ENCODE measurements at regions not wholly inside any gene's neighbourhood (a gene's known extent, or its start where the extent isn't known, plus 50 kb on each side); places are given as distances from the start of the nearest gene placed in this dataset.
A peak's percentile ranks its signal among the peaks of the same experiment; 100 is the strongest.
"Not testable (repeated sequence)": the region's sequence is repeated elsewhere in the genome, so short reads cannot be mapped to it uniquely, and the experiment has no call there.

DNA sequence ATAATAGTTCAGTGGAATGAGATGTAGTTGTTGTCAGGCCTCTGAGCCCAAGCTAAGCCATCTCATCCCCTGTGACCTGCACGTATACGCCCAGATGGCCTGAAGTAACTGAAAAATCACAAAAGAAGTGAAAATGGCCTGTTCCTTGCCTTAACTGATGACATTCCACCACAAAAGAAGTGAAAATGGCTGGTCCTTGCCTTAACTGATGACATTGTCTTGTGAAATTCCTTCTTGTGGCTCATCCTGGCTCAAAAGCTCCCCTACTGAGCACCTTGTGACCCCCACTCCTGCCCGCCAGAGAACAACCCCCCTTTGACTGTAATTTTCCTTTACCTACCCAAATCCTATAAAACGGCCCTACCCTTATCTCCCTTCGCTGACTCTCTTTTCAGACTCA lies 361.4 kb upstream of the ARRDC3 start:
- FAIRE-seq, result not testable (repeated sequence)

DNA sequence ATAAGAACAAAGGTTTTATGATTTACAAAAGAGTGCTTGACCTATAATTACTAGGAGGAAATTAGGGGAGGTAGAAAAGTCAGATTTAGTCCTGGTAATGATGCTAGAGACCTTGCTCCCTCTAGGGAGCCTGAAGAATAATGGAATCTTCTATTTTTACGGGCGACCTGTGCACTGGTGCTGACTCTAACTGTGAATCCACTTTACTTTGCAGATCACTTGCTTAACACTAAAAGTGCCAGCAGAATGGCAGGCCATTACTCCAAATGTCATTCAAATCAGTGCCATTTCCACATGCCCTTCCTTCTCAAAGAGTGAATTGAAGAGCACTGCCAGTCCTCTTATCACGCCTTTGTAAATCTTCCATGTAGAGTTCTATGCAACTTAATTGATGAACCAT lies 359.4 kb upstream of the ARRDC3 start:
- FAIRE-seq, result no peak

DNA sequence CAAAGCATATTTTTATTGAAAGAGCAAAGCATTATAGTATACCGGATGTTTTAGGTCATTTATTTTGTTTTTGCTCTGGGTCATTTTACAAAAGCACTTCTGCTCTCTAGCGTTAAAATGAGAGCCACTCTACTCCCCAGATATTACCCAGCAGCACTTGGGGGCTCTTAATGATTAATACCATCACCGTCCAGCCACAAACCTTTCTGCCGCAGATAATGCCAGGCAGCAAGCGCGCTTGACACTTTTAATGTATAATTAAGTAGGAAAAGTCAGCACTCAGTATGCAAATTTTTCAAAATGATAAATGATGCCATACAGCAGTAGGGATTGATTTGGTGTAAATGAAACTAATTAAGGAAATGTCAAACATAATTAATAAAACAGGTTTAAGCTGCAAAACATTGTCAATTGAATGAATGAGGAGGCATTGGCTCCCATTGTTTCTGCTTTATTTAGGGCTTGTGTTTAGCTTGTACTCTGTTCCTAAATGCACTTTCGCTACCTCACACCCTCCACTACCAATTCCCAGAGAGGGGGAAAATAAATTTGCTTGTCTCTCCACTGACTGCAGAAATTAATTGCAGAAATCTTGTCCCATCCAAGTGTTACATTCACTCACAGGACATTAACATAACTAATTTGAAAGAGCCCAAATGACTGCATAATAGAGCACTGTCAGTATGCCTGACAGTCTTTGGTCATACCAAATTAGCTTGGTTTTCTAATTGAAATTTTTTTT lies 358.8 kb upstream of the ARRDC3 start:
- FAIRE-seq, result no peak

DNA sequence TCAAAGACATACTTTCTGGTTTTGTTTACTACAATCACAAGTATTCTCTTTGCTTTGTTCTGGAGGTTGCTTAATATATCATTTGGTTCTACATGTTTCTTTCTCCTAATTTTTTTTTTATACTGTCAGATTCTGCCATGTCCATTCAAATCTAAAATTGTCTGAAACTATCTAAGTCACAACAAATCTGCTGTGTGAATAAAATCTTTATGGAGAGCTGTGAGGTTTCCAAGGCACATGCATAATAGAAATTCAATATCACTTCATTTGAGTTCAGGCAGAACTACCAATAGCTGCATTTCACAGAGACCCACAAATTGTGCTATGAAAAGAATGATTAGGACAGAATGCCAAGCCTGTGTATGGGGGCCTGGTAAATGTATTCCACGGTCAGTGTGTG lies 346.9 kb upstream of the ARRDC3 start:
- no peak for FAIRE-seq

DNA sequence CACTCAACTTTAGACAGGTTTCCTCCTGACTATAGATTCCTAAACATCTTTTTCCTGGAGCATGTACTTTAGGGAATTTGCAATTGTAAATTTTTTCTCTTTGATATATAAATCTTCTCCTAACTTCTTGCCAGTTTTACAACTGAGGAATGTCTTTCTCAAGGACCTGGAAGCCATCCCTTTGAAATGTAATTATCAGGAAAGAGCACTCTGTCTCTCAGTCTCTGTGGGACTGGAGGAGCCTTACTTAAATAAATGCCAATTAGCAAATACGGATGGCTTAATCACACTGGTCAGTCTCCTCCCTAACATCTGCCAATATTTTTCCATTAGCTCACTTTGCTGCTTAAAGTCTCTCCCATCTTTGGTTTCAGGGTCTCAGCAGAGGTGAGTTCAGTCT lies 344.3 kb upstream of the ARRDC3 start:
- FAIRE-seq, result no peak

DNA sequence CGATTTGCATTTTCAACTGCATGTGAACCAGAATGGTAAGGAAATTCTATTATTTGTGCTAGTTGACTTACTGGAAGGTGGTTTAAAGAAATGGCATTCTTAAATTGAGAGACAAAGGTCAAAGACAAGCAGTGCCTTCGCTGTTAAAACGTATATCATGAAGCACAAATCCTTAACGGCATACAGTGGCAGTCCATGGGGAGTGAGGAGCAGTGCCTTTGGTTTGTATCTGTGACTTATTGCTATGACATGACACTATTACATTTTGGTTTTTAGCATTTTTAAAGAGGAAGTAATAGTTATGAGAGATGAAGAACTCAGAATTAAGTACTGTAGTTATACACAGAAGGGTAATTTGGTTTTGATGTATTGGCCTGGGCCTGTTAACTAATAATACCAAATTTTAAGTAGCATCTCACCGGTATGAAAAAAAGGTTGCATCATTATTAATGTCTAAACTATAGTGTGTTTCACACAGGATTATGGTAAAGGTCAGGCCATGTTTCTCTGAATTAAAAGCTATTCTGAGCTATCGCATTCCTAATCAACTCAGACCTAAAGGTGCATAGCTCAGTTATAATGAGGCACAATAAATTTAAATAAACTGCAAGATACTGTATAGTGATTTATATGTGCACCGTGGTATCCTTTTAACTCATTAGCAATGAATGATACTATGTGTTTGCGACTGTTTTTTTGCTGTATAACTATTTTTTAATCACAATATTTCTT lies 339.8 kb upstream of the ARRDC3 start:
- FAIRE-seq, result no peak

DNA sequence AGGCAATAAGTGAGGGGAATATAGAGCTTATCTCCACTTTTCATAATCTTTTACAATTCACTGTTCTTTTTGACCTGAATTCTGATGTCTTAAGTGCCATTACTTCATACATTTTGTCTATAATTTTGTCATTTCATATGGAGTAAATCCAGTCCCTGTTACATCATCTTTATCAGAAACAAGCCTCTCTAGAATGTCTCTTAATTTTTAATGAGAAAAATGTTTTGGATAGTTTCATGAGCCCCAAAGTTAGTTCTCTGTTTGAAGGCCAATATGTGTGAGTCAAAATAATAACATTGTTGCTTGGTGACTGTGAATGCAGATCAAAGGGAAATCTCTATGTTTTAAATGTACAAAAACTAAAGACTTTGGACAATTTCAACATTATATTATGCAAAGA lies 329.6 kb upstream of the ARRDC3 start:
- FAIRE-seq, result no peak

DNA sequence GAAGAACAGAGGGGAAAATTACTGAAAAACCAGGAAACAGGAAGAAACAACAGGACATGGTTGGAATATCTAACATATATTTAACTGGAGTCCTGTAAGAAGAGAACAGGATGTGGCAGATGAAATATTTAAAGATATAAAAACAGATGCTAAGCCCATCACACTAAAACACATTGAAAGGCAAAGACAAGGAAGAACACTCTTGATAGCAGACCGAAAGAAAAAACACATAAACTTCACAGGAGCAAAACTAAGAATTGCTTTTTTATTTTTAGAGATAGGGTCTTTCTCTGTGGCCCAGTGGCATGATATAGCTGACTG lies 324.4 kb upstream of the ARRDC3 start:
- FAIRE-seq, result no peak

GRCh38 chr5:91706785-91707520 lies 323.8 kb upstream of the ARRDC3 start:
- FAIRE-seq, result no peak

- FAIRE-seq, result no peak
These were observed 320.0 kb upstream of the ARRDC3 start for GRCh38 chr5:91703128-91703527.

GRCh38 chr5:91699429-91699828 lies 316.3 kb upstream of the ARRDC3 start:
- FAIRE-seq, result no peak

GRCh38 chr5:91691592-91691991 lies 308.5 kb upstream of the ARRDC3 start:
- FAIRE-seq, result no peak

DNA sequence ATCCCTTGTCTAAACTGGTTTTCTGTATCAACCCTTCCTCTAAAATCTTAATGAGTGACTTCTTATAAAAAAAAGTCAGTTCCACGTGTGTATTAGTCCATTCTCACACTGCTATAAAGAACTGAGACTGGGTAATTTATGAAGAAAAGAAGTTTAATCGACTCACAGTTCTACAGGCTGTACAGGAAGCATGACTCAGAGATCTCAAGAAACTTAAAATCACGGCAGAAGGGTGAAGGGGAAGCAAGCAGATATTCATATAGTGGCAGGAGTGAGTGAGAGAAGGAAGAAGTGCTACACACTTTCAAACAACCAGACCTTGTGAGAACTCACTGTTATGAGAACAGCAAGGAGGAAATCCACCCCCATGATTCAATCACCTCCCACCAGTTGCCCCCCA lies 307.8 kb upstream of the ARRDC3 start:
- no peak for FAIRE-seq

- no peak for FAIRE-seq
These were observed 304.3 kb upstream of the ARRDC3 start for GRCh38 chr5:91687430-91687829.

- FAIRE-seq, result no peak
These were observed 301.5 kb upstream of the ARRDC3 start for GRCh38 chr5:91684625-91685024.

DNA sequence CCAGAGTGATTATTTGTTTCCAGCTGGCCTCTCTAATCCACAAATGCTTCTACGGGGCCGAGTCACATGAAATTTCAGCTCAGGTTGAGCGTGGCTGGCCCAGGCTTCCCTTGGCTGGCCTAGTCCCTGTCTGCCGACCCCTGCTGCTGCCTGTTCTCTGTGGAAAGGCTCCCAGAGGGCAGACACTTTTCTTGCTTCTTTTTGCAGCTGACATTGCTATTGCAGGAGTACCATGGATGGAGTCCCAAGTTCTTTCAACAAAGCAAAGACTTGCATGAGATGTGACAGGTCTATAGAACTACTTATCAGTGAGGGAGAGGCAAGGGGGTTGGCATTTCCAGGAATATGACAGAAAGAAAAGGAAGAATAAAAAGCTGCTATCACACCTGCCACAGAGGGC lies 287.4 kb upstream of the ARRDC3 start:
- no peak for FAIRE-seq

DNA sequence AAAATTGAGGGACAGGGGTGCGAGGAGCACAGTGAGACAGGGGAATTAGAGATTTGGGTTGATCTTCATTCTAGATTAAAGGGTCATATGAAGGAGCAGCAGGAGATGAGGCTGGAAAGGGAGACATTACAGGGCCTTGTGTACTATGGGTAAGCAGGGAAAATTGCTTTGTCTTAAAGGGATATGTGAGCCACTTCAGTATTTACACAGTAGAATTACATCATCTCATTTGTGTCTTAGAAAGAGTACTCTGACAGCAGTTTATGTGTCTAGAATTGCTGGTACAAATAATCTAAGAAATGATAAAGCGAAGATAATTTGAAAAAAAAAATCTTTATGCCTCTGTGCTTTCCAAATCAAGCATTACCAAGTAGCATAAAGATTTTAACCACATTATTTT lies 287.0 kb upstream of the ARRDC3 start:
- FAIRE-seq, result no peak

DNA sequence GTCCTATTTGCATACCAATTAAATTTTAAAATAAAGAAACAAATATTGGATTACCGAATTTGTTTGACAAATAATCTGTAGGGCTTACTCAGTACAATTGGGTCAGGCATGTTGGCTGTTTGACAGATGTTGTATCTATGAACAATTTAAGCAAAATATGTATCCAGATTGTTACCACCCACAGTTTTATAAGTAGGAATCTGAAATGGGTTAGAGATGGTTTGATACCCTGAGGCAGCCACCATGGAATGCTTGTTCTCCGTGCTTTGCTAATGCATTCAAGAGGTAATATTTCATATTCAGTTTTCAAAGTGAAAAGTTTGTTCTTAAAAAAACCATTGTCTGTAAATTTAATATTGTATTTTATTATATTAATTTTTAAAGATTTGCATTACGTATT lies 285.1 kb upstream of the ARRDC3 start:
- FAIRE-seq, result no peak

GRCh38 chr5:91652678-91653077 lies 269.6 kb upstream of the ARRDC3 start:
- FAIRE-seq, result no peak

- FAIRE-seq, result no peak
These were observed 268.6 kb upstream of the ARRDC3 start for GRCh38 chr5:91651704-91652103.

DNA sequence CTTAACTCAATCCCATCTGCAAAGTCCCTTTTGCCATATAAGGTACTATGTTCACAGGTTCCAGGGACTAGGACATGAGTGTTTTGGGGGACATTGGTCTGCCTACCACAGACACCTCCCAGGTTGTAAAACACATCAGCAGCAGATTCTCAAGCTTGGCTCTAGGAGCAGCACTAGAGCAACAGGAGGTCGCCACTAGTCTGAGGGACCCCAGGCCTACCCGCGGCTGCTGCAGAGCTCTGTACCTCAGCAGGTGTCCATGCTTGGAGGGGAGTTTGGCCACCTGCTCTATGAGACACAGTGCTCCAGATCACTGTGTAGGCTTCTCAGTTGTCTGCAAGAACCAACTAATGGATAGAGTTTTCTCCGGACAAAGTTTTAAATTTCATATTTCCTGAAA lies 262.2 kb upstream of the ARRDC3 start:
- FAIRE-seq, result no peak

- FAIRE-seq, result no peak
These were observed 260.7 kb upstream of the ARRDC3 start for GRCh38 chr5:91643797-91644196.

GRCh38 chr5:91642581-91642980 lies 259.5 kb upstream of the ARRDC3 start:
- no peak for FAIRE-seq

GRCh38 chr5:91641730-91642350 lies 258.7 kb upstream of the ARRDC3 start:
- peak; percentile 97 for FAIRE-seq
